ENCODE measurements at regions not wholly inside any gene's neighbourhood (a gene's known extent, or its start where the extent isn't known, plus 50 kb on each side); places are given as distances from the start of the nearest gene placed in this dataset.

DNA sequence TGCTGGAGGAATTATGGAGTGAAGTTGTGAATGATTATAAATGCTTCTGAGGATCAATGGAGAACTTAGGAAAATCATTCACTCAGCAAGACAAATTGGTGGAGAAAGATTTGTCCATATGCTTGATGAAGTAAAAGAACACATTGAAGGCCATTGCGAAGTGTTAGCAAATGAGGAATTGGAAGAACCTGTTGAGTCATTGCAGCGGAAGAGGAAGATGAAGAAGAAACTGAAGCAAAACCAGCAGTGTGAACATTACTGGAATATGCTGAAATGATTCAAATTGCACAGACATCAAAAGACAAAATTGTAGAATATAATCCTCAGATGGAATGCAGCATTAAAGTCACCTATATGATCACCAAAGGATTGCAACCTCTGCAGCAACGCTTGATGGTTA, 168.1 kb downstream of the ADAMTS15 start:
- no peaks in the 10 kb centered on the region for H3K4me1 Mint-ChIP-seq
- ChIA-PET POLR2A (no interaction called here), CTCF (no interaction called here)
- Histone ChIP-seq H3K27ac (ENCODE audit: low read depth, low read length) (no peak overlapping the region), H3K36me3 (ENCODE audit: insufficient read depth, low read length) (no peaks in the 10 kb centered on the region), H3K27me3 (ENCODE audit: insufficient read depth, low read length, poor library complexity, severe bottlenecking) (no peaks in the 10 kb centered on the region), H3K9me3 (ENCODE audit: low read length) (no peaks in the 10 kb centered on the region), H3K4me1 (ENCODE audit: insufficient read depth, low read length) (no peaks in the 10 kb centered on the region), H3K4me3 (ENCODE audit: low read length) (no peak overlapping the region)
- DNase-seq, result no peak
- no peak overlapping the region for H3K27ac Mint-ChIP-seq
- H3K9me3 Mint-ChIP-seq, result no peaks in the 10 kb centered on the region
- no peaks in the 10 kb centered on the region for H3K36me3 Mint-ChIP-seq
- H3K27me3 Mint-ChIP-seq, result peaks cover 1 to 8% of the 10 kb centered on the region in 2 donors
- H3K4me3 Mint-ChIP-seq, result no peak overlapping the region

DNA sequence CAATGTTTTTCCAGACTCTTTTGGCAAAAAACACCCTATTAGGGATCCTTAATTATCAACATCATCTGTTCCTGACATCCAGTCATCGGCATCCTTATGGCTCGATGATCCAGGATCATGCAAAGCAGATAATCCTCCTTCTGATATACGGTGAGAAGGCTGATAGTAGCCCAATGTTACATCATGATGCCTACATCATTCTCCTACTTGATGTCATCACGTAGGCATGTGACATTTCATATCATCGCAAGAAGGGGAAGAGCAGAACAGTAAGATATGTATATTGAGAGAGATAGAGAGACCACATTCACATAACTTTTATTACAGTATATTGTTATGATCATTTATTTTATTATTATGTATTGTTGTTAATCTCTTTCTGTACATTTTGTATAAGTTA, 168.6 kb downstream of the ADAMTS15 start:
- H3K27me3 Mint-ChIP-seq, result peaks cover 5 to 11% of the 10 kb centered on the region in 2 donors
- CTCF ChIA-PET, result no interaction called here

DNA sequence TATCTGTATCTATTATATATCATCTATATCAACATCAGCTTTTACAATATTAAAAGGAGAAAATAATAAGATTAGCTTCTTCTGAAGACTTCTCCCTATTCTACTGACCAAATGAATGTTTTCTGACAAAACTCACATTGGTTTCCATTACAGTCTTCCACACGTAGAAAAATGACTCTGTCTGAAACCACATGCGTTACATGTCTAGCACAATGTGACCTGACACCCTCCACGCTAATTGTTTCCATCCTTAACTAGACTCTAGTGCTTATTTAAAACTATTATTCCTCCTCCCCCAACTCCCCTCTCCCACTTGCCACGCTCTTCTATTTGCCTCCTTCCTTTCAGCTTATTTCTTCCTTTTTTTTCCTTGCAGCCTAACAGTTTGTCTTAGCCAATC, 172.1 kb downstream of the ADAMTS15 start:
- Histone ChIP-seq H3K4me3 (ENCODE audit: low read length) (no peak overlapping the region), H3K27ac (ENCODE audit: low read depth, low read length) (no peak overlapping the region), H3K36me3 (ENCODE audit: insufficient read depth, low read length) (no peaks in the 10 kb centered on the region), H3K27me3 (ENCODE audit: insufficient read depth, low read length, poor library complexity, severe bottlenecking) (no peaks in the 10 kb centered on the region), H3K9me3 (ENCODE audit: low read length) (no peaks in the 10 kb centered on the region), H3K4me1 (ENCODE audit: insufficient read depth, low read length) (no peaks in the 10 kb centered on the region)
- DNase-seq, result no peak
- H3K4me3 Mint-ChIP-seq, result no peak overlapping the region
- H3K9me3 Mint-ChIP-seq, result peaks cover 0 to 1% (median 0%) of the 10 kb centered on the region in 5 donors
- POLR2A ChIA-PET, result no interaction called here
- no peaks in the 10 kb centered on the region for H3K4me1 Mint-ChIP-seq
- no peak overlapping the region for H3K27ac Mint-ChIP-seq
- H3K36me3 Mint-ChIP-seq, result no peaks in the 10 kb centered on the region
- peaks cover 16 to 18% of the 10 kb centered on the region in 2 donors for H3K27me3 Mint-ChIP-seq
- CTCF ChIA-PET, result no interaction called here

More for the DNA sequence above, 168.6 kb downstream of the ADAMTS15 start:
- Histone ChIP-seq H3K4me1 (ENCODE audit: insufficient read depth, low read length) (no peaks in the 10 kb centered on the region), H3K9me3 (ENCODE audit: low read length) (no peaks in the 10 kb centered on the region), H3K27me3 (ENCODE audit: insufficient read depth, low read length, poor library complexity, severe bottlenecking) (no peaks in the 10 kb centered on the region), H3K27ac (ENCODE audit: low read depth, low read length) (no peak overlapping the region), H3K4me3 (ENCODE audit: low read length) (no peak overlapping the region), H3K36me3 (ENCODE audit: insufficient read depth, low read length) (no peaks in the 10 kb centered on the region)
- no peak overlapping the region for H3K27ac Mint-ChIP-seq
- no peaks in the 10 kb centered on the region for H3K9me3 Mint-ChIP-seq
- H3K4me3 Mint-ChIP-seq, result no peak overlapping the region
- H3K36me3 Mint-ChIP-seq, result no peaks in the 10 kb centered on the region
- DNase-seq, result no peak
- POLR2A ChIA-PET, result no interaction called here
- H3K4me1 Mint-ChIP-seq, result no peaks in the 10 kb centered on the region

DNA sequence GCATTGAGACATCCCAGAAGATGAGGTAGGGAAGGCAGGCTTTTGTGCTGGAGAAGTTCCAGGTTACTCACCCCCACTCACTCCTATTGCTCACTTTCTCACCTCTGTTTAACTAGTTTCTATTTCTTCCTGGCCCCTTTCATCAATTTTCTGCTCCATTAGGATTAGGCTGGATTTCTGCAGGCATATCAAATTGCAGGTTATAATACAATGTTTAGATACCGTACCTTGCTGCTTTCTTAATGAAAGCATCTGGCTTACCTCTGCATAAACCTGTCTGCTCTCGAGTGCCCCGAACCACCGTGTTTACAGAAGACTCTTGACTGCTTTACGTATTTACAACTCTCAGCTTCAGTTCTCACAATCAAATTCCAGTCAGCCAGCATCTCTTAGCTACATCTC, 173.7 kb downstream of the ADAMTS15 start:
- Histone ChIP-seq H3K36me3 (ENCODE audit: insufficient read depth, low read length) (no peaks in the 10 kb centered on the region), H3K9me3 (ENCODE audit: low read length) (no peaks in the 10 kb centered on the region), H3K4me1 (ENCODE audit: insufficient read depth, low read length) (no peaks in the 10 kb centered on the region), H3K4me3 (ENCODE audit: low read length) (no peak overlapping the region), H3K27ac (ENCODE audit: low read depth, low read length) (no peak overlapping the region), H3K27me3 (ENCODE audit: insufficient read depth, low read length, poor library complexity, severe bottlenecking) (no peaks in the 10 kb centered on the region)
- Mint-ChIP-seq H3K27ac (no peak overlapping the region), H3K36me3 (no peaks in the 10 kb centered on the region), H3K4me3 (no peak overlapping the region), H3K9me3 (peaks cover 0 to 1% (median 0%) of the 10 kb centered on the region in 5 donors), H3K4me1 (no peaks in the 10 kb centered on the region), H3K27me3 (peaks cover 16 to 22% of the 10 kb centered on the region in 2 donors)
- ChIA-PET POLR2A (no interaction called here), CTCF (no interaction called here)
- DNase-seq, result no peak

DNA sequence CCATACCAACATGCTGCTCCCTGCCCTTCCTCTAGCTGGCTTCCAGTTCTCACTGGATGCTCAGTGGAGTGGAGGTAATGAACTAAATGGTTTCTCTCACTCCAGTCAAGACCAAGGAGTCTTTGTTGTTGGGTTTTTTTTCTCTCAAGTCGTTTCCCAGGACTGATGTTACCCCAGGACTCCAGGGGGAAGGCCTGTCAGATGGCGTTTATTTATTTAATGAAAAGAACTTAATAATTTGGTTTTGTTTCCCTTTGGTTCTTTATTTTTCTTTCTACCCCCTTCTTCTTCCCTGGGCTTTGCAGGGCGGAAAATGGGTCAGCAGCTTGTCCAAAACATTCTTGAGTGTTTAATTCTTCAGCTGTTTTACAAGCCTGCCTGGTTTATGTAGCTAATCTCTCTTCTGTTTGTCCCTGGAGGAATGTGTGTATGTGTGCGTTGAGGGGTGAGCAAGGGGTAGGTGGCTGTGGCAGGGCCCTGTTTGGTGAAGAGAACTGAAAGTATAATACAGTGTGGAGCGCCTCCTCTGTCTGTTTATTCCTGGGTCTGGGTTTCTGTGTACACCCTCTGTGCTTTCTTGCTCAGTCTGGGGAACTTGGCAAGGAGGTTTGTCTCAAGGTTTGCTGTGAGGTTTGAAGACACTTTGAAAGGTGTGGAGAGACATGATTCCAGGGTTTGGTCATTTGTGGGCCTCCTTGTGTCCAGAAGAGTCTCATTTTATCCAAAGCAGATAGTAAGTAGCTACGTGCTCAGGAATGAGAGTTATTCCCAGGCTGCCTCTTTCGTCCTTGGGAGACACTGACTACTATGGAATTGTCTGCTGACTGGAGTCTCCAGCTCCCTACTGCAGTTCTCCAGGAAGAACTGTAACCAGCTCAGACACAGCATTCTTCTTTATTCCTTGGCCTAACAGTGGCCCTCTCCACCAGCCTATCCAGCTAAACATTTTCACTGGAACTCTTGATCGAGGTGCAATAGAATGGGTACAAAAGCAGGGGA, 175.5 kb downstream of the ADAMTS15 start:
- no peak overlapping the region for H3K27ac ChIP-seq (ENCODE audit: low read depth, low read length)
- Mint-ChIP-seq H3K4me3 (no peak overlapping the region), H3K9me3 (peaks cover 0 to 1% (median 0%) of the 10 kb centered on the region in 5 donors), H3K4me1 (no peaks in the 10 kb centered on the region), H3K36me3 (no peaks in the 10 kb centered on the region), H3K27me3 (peaks cover 16 to 22% of the 10 kb centered on the region in 2 donors), H3K27ac (no peak overlapping the region)
- no peak overlapping the region for H3K4me3 ChIP-seq (ENCODE audit: low read length)
- ChIA-PET CTCF (no interaction called here), POLR2A (no interaction called here)
- no peaks in the 10 kb centered on the region for H3K27me3 ChIP-seq (ENCODE audit: insufficient read depth, low read length, poor library complexity, severe bottlenecking)
- no peaks in the 10 kb centered on the region for H3K4me1 ChIP-seq (ENCODE audit: insufficient read depth, low read length)
- no peak for DNase-seq
- no peaks in the 10 kb centered on the region for H3K9me3 ChIP-seq (ENCODE audit: low read length)
- H3K36me3 ChIP-seq (ENCODE audit: insufficient read depth, low read length), result no peaks in the 10 kb centered on the region

DNA sequence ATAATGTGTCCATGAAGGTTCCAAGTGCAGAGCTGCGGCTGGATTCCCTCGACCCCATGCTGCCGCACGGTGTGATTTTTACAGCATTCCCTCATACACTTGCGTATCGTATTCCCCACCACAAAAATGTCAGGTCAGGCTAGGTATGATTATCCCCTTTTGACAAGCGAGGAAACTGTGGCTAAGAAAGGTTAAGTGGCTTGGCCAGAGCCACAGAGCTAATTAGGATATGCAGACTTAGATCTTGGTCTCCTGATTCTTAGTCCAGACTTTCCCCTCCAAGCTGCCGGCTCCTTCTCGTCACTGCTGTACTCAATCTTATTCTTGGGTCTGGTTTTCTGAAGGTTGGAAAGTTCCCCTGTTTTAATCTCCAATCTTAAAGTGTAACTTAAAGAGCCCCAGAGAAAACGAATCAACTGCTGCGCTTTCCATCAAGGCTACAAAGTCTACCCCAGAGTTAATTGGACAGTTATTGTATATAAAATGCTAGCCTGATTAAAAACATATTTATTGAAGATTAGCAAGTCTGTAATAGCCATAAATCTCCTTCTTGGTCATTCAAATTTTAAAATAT, 176.6 kb downstream of the ADAMTS15 start:
- Histone ChIP-seq H3K36me3 (ENCODE audit: insufficient read depth, low read length) (no peaks in the 10 kb centered on the region), H3K4me1 (ENCODE audit: insufficient read depth, low read length) (no peaks in the 10 kb centered on the region), H3K27me3 (ENCODE audit: insufficient read depth, low read length, poor library complexity, severe bottlenecking) (no peaks in the 10 kb centered on the region), H3K4me3 (ENCODE audit: low read length) (no peak overlapping the region), H3K9me3 (ENCODE audit: low read length) (no peaks in the 10 kb centered on the region), H3K27ac (ENCODE audit: low read depth, low read length) (no peak overlapping the region)
- H3K36me3 Mint-ChIP-seq, result no peaks in the 10 kb centered on the region
- no peak overlapping the region for H3K4me3 Mint-ChIP-seq
- DNase-seq, result no peak
- no peaks in the 10 kb centered on the region for H3K4me1 Mint-ChIP-seq
- H3K27me3 Mint-ChIP-seq, result peaks cover 11 to 22% of the 10 kb centered on the region in 2 donors
- POLR2A ChIA-PET, result no interaction called here
- CTCF ChIA-PET, result no interaction called here
- H3K9me3 Mint-ChIP-seq, result peaks cover 0 to 1% (median 0%) of the 10 kb centered on the region in 5 donors
- H3K27ac Mint-ChIP-seq, result peak overlapping the region in 1 of 8 donors; percentile 72

DNA sequence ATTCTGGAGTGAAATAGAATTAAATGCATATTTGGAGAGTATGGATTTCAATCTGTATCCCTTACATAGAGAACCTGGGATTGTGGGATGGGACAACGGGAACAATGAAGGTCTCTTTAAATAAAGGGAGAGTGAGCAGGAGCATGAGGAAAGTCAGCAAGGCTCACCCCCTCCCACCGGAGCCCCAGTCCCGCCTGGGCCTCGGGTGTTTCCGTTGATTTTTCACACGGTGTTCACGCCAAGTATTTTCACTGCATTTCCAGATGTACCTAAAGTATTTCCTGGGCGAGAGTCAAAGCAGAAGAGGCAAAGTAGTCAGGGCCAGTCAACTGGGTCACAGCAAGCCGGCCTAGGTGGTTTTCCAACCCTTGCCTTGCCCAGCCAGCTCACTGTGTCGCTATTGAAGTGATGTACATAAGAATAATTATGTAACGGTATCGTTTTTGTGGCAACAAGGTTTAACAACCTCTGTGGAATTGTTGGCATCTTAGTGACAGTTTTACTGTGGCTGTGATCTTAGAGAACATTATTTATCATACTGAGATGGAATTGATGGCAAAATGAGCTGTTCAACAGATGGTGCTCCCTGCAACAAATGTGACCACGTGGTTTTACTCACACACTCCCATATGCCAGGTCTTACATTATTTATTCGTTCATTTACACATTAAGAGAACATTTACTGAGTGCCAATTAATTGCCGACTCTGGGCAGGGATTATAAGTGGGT, 177.3 kb downstream of the ADAMTS15 start:
- no peaks in the 10 kb centered on the region for H3K36me3 ChIP-seq (ENCODE audit: insufficient read depth, low read length)
- no peaks in the 10 kb centered on the region for H3K4me1 ChIP-seq (ENCODE audit: insufficient read depth, low read length)
- ChIA-PET CTCF (interaction anchor here (1.2 kb wide), 1 partner anchor 13 kb away, joined by 3 read pairs; no protein-coding TSS in a partner anchor), POLR2A (no interaction called here)
- Mint-ChIP-seq H3K4me3 (no peak overlapping the region), H3K36me3 (no peaks in the 10 kb centered on the region), H3K27me3 (peaks cover 11 to 22% of the 10 kb centered on the region in 2 donors), H3K9me3 (peaks cover 0 to 1% (median 0%) of the 10 kb centered on the region in 5 donors), H3K27ac (no peak overlapping the region), H3K4me1 (no peaks in the 10 kb centered on the region)
- H3K27me3 ChIP-seq (ENCODE audit: insufficient read depth, low read length, poor library complexity, severe bottlenecking), result no peaks in the 10 kb centered on the region
- H3K9me3 ChIP-seq (ENCODE audit: low read length), result no peaks in the 10 kb centered on the region
- DNase-seq, result no peak
- H3K27ac ChIP-seq (ENCODE audit: low read depth, low read length), result no peak overlapping the region
- H3K4me3 ChIP-seq (ENCODE audit: low read length), result no peak overlapping the region

DNA sequence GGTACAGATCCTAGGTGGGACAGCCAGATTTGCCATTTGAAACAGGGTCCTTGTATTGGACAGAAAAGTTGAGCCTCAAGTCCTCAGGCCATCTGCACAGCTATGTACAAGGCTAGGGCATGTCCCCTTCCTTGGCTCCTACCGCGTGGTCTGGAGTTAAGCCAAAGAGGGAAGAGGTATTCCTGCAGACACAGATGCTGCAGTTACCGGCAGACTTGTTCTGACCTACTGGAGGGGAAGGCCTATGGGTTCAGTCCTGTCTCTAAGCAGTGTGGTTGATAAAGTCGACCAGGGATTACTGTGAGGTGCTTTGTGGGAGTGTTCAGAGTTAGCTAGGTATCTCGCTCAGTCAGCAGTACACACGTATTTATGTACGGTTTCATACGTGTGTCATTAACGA, 180.6 kb downstream of the ADAMTS15 start:
- Histone ChIP-seq H3K4me1 (ENCODE audit: insufficient read depth, low read length) (no peaks in the 10 kb centered on the region), H3K4me3 (ENCODE audit: low read length) (no peak overlapping the region), H3K9me3 (ENCODE audit: low read length) (no peaks in the 10 kb centered on the region), H3K27ac (ENCODE audit: low read depth, low read length) (no peak overlapping the region), H3K27me3 (ENCODE audit: insufficient read depth, low read length, poor library complexity, severe bottlenecking) (no peaks in the 10 kb centered on the region), H3K36me3 (ENCODE audit: insufficient read depth, low read length) (no peaks in the 10 kb centered on the region)
- POLR2A ChIA-PET, result no interaction called here
- Mint-ChIP-seq H3K9me3 (no peaks in the 10 kb centered on the region), H3K4me1 (no peaks in the 10 kb centered on the region), H3K36me3 (no peaks in the 10 kb centered on the region), H3K4me3 (no peak overlapping the region), H3K27ac (no peak overlapping the region), H3K27me3 (peaks cover 8 to 12% of the 10 kb centered on the region in 2 donors)
- CTCF ChIA-PET, result no interaction called here
- DNase-seq, result no peak

All from CD8-positive, alpha-beta memory T cell (primary cell).